K562 (cell line): ENCODE measurements at regions not wholly inside any gene's neighbourhood (a gene's known extent, or its start where the extent isn't known, plus 50 kb on each side); places are given as distances from the start of the nearest gene placed in this dataset.

Experiments
- ADNP ChIP-seq: fragments of 200-800 bp; sonication (Bioruptor generic); IDR thresholded peaks from 2 replicates; pipeline ENCODE4 v1.6.1; 2016; ENCODE audit warnings: missing genetic modification characterization, missing compliant biosample characterization
- CHD7 ChIP-seq: fragments of 200-600 bp; sonication (generic); IDR thresholded peaks from one replicate; pipeline ENCODE4 v1.6.1; 2012; ENCODE audit warnings: mild to moderate bottlenecking, low read depth, low read length, inconsistent platforms
- ZNF740 ChIP-seq, 3 experiments: fragments of 200-800 bp in 1 of 3; sonication (Bioruptor generic) in 1 of 3; sonication (generic) in 1 of 3; formaldehyde crosslinking in 1 of 3; IDR thresholded peaks; 2 replicates each; pipeline versions ENCODE4 v1.6.1 to v1.8.0; 2016 to 2022; ENCODE audit warnings: mild to moderate bottlenecking in 2 of 3, missing compliant biosample characterization in 2 of 3, missing genetic modification characterization in 2 of 3, missing genetic modification reagents in 1 of 3
- TF ChIP-seq, protein P1 (sequence below): fragments of 450-650 bp; IDR thresholded peaks from 2 replicates; pipeline ENCODE4 v1.6.1; 2016; ENCODE audit warnings: low read depth

- TF ChIP-seq CHD7, result no peak
- no peak for TF ChIP-seq ADNP (tag)
- TF ChIP-seq, protein P1, sequence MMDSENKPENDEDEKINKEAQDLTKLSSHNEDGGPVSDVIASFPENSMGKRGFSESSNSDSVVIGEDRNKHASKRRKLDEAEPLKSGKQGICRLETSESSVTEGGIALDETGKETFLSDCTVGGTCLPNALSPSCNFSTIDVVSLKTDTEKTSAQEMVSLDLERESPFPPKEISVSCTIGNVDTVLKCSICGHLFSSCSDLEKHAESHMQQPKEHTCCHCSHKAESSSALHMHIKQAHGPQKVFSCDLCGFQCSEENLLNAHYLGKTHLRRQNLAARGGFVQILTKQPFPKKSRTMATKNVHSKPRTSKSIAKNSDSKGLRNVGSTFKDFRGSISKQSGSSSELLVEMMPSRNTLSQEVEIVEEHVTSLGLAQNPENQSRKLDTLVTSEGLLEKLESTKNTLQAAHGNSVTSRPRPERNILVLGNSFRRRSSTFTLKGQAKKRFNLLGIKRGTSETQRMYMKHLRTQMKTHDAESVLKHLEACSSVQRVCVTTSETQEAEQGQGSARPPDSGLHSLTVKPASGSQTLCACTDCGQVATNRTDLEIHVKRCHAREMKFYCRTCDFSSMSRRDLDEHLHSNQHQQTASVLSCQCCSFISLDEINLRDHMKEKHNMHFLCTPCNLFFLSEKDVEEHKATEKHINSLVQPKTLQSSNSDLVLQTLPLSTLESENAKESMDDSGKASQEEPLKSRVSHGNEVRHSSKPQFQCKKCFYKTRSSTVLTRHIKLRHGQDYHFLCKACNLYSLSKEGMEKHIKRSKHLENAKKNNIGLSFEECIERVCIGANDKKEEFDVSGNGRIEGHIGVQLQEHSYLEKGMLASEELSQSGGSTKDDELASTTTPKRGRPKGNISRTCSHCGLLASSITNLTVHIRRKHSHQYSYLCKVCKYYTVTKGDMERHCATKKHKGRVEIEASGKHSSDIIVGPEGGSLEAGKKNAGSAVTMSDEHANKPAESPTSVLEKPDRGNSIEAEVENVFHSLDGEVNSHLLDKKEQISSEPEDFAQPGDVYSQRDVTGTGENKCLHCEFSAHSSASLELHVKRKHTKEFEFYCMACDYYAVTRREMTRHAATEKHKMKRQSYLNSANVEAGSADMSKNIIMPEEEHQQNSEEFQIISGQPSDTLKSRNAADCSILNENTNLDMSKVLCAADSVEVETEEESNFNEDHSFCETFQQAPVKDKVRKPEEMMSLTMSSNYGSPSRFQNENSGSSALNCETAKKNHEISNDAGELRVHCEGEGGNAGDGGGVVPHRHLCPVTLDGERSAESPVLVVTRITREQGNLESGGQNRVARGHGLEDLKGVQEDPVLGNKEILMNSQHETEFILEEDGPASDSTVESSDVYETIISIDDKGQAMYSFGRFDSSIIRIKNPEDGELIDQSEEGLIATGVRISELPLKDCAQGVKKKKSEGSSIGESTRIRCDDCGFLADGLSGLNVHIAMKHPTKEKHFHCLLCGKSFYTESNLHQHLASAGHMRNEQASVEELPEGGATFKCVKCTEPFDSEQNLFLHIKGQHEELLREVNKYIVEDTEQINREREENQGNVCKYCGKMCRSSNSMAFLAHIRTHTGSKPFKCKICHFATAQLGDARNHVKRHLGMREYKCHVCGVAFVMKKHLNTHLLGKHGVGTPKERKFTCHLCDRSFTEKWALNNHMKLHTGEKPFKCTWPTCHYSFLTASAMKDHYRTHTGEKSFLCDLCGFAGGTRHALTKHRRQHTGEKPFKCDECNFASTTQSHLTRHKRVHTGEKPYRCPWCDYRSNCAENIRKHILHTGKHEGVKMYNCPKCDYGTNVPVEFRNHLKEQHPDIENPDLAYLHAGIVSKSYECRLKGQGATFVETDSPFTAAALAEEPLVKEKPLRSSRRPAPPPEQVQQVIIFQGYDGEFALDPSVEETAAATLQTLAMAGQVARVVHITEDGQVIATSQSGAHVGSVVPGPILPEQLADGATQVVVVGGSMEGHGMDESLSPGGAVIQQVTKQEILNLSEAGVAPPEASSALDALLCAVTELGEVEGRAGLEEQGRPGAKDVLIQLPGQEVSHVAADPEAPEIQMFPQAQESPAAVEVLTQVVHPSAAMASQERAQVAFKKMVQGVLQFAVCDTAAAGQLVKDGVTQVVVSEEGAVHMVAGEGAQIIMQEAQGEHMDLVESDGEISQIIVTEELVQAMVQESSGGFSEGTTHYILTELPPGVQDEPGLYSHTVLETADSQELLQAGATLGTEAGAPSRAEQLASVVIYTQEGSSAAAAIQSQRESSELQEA, result no peak
- peak; percentile 98 for TF ChIP-seq ZNF740 (CRISPR knock-in tag; IDR thresholded peaks at IDR 0.05)
- peak in 1 of 2 experiments; percentile 85; a peak in 2 of 4 replicates for TF ChIP-seq ZNF740 (tag; IDR thresholded peaks at IDR 0.05)
These were observed 105.0 kb downstream of the LEPR start (continued) for GRCh38 chr1:65525266-65526048.
